ENCODE measurements at regions not wholly inside any gene's neighbourhood (a gene's known extent, or its start where the extent isn't known, plus 50 kb on each side); places are given as distances from the start of the nearest gene placed in this dataset.

GRCh38 chr9:103809745-103810144 lies 284.4 kb upstream of the SMC2 start:
- FAIRE-seq (no peak), DNase-seq (ENCODE audit: low read depth) (no peak)
- Histone ChIP-seq H3K36me3 (ENCODE audit: control insufficient read depth, insufficient read depth, low read length) (no peaks in the 10 kb centered on the region), H3K27me3 (ENCODE audit: control insufficient read depth, insufficient read depth, low read length) (no peaks in the 10 kb centered on the region), H3K4me3 (ENCODE audit: low read depth, low read length) (no peak overlapping the region)
- TF ChIP-seq CTCF (IDR thresholded peaks at IDR 0.05; ENCODE audit: insufficient read depth, low read length, severe bottlenecking), result no peak

- no peak for DNase-seq (ENCODE audit: low read depth)
- no peak for FAIRE-seq
Observed at GRCh38 chr9:103811462-103811861, 282.6 kb upstream of the SMC2 start.

GRCh38 chr9:103816146-103816545 lies 278.0 kb upstream of the SMC2 start:
- Histone ChIP-seq H3K27me3 (ENCODE audit: control insufficient read depth, insufficient read depth, low read length) (no peaks in the 10 kb centered on the region), H3K36me3 (ENCODE audit: control insufficient read depth, insufficient read depth, low read length) (no peaks in the 10 kb centered on the region), H3K4me3 (ENCODE audit: low read depth, low read length) (no peak overlapping the region)
- TF ChIP-seq CTCF (IDR thresholded peaks at IDR 0.05; ENCODE audit: insufficient read depth, low read length, severe bottlenecking), result no peak
- DNase-seq (ENCODE audit: low read depth), result no peak
- FAIRE-seq, result no peak

More at GRCh38 chr9:103811462-103811861, 282.6 kb upstream of the SMC2 start:
- no peak for TF ChIP-seq CTCF (IDR thresholded peaks at IDR 0.05; ENCODE audit: insufficient read depth, low read length, severe bottlenecking)
- no peak overlapping the region for H3K4me3 ChIP-seq (ENCODE audit: low read depth, low read length)
- H3K27me3 ChIP-seq (ENCODE audit: control insufficient read depth, insufficient read depth, low read length), result no peaks in the 10 kb centered on the region
- H3K36me3 ChIP-seq (ENCODE audit: control insufficient read depth, insufficient read depth, low read length), result no peaks in the 10 kb centered on the region

- no peaks in the 10 kb centered on the region for H3K27me3 ChIP-seq (ENCODE audit: control insufficient read depth, insufficient read depth, low read length)
- FAIRE-seq, result no peak
- TF ChIP-seq CTCF (IDR thresholded peaks at IDR 0.05; ENCODE audit: insufficient read depth, low read length, severe bottlenecking), result no peak
- no peaks in the 10 kb centered on the region for H3K36me3 ChIP-seq (ENCODE audit: control insufficient read depth, insufficient read depth, low read length)
- no peak for DNase-seq (ENCODE audit: low read depth)
- H3K4me3 ChIP-seq (ENCODE audit: low read depth, low read length), result no peak overlapping the region
Observed at GRCh38 chr9:103819936-103820335, 274.2 kb upstream of the SMC2 start.

- FAIRE-seq (no peak), DNase-seq (ENCODE audit: low read depth) (no peak)
- no peak overlapping the region for H3K4me3 ChIP-seq (ENCODE audit: low read depth, low read length)
Observed at GRCh38 chr9:103821115-103821514, 273.0 kb upstream of the SMC2 start.

More at GRCh38 chr9:103821115-103821514, 273.0 kb upstream of the SMC2 start:
- Histone ChIP-seq H3K36me3 (ENCODE audit: control insufficient read depth, insufficient read depth, low read length) (no peaks in the 10 kb centered on the region), H3K27me3 (ENCODE audit: control insufficient read depth, insufficient read depth, low read length) (no peaks in the 10 kb centered on the region)
- no peak for TF ChIP-seq CTCF (IDR thresholded peaks at IDR 0.05; ENCODE audit: insufficient read depth, low read length, severe bottlenecking)

Data from bronchial epithelial cell (primary cell).